ENCODE measurements at regions not wholly inside any gene's neighbourhood (a gene's known extent, or its start where the extent isn't known, plus 50 kb on each side); places are given as distances from the start of the nearest gene placed in this dataset.

- Histone ChIP-seq H3K27me3 (ENCODE audit: insufficient read depth, low read length) (no peaks in the 10 kb centered on the region), H2AFZ (ENCODE audit: low read length, unreplicated experiment) (no peak overlapping the region), H3K4me1 (ENCODE audit: control insufficient read depth, insufficient read depth, low read length, unreplicated experiment) (peaks cover 14% of the 10 kb centered on the region), H3K4me3 (ENCODE audit: low read depth, low read length) (no peak overlapping the region), H3K36me3 (ENCODE audit: insufficient read depth, low read length) (no peaks in the 10 kb centered on the region), H3K27ac (ENCODE audit: low read depth, low read length) (no peak overlapping the region), H3K79me2 (ENCODE audit: control insufficient read depth, insufficient read depth, low read length, unreplicated experiment) (no peaks in the 10 kb centered on the region)
These were observed 508.6 kb upstream of the ADAMTS5 start for GRCh38 chr21:27475363-27475955.

- Histone ChIP-seq H2AFZ (ENCODE audit: low read length, unreplicated experiment) (peak overlapping the region; percentile 15), H3K79me2 (ENCODE audit: control insufficient read depth, insufficient read depth, low read length, unreplicated experiment) (no peaks in the 10 kb centered on the region), H3K36me3 (ENCODE audit: insufficient read depth, low read length) (no peaks in the 10 kb centered on the region), H3K4me1 (ENCODE audit: control insufficient read depth, insufficient read depth, low read length, unreplicated experiment) (no peaks in the 10 kb centered on the region), H3K4me3 (ENCODE audit: low read depth, low read length) (no peak overlapping the region), H3K27me3 (ENCODE audit: insufficient read depth, low read length) (no peaks in the 10 kb centered on the region), H3K27ac (ENCODE audit: low read depth, low read length) (no peak overlapping the region)
These were observed 500.5 kb upstream of the ADAMTS5 start for GRCh38 chr21:27467366-27467765.

GRCh38 chr21:27466140-27466539 is 499.3 kb upstream of the ADAMTS5 start:
- no peaks in the 10 kb centered on the region for H3K36me3 ChIP-seq (ENCODE audit: insufficient read depth, low read length)
- H2AFZ ChIP-seq (ENCODE audit: low read length, unreplicated experiment): peak overlapping the region; percentile 10
- H3K79me2 ChIP-seq (ENCODE audit: control insufficient read depth, insufficient read depth, low read length, unreplicated experiment): no peaks in the 10 kb centered on the region
- no peak overlapping the region for H3K4me3 ChIP-seq (ENCODE audit: low read depth, low read length)
- H3K27ac ChIP-seq (ENCODE audit: low read depth, low read length): no peak overlapping the region
- no peaks in the 10 kb centered on the region for H3K4me1 ChIP-seq (ENCODE audit: control insufficient read depth, insufficient read depth, low read length, unreplicated experiment)
- H3K27me3 ChIP-seq (ENCODE audit: insufficient read depth, low read length): no peaks in the 10 kb centered on the region

GRCh38 chr21:27464648-27465047 is 497.8 kb upstream of the ADAMTS5 start:
- Histone ChIP-seq H2AFZ (ENCODE audit: low read length, unreplicated experiment) (no peak overlapping the region), H3K36me3 (ENCODE audit: insufficient read depth, low read length) (no peaks in the 10 kb centered on the region), H3K4me1 (ENCODE audit: control insufficient read depth, insufficient read depth, low read length, unreplicated experiment) (no peaks in the 10 kb centered on the region), H3K79me2 (ENCODE audit: control insufficient read depth, insufficient read depth, low read length, unreplicated experiment) (no peaks in the 10 kb centered on the region), H3K27me3 (ENCODE audit: insufficient read depth, low read length) (no peaks in the 10 kb centered on the region), H3K27ac (ENCODE audit: low read depth, low read length) (no peak overlapping the region), H3K4me3 (ENCODE audit: low read depth, low read length) (no peak overlapping the region)

GRCh38 chr21:27462726-27463125 is 495.8 kb upstream of the ADAMTS5 start:
- H3K4me1 ChIP-seq (ENCODE audit: control insufficient read depth, insufficient read depth, low read length, unreplicated experiment): no peaks in the 10 kb centered on the region
- H3K36me3 ChIP-seq (ENCODE audit: insufficient read depth, low read length): no peaks in the 10 kb centered on the region
- no peak overlapping the region for H2AFZ ChIP-seq (ENCODE audit: low read length, unreplicated experiment)
- no peak overlapping the region for H3K27ac ChIP-seq (ENCODE audit: low read depth, low read length)
- H3K79me2 ChIP-seq (ENCODE audit: control insufficient read depth, insufficient read depth, low read length, unreplicated experiment): no peaks in the 10 kb centered on the region
- no peaks in the 10 kb centered on the region for H3K27me3 ChIP-seq (ENCODE audit: insufficient read depth, low read length)
- no peak overlapping the region for H3K4me3 ChIP-seq (ENCODE audit: low read depth, low read length)

GRCh38 chr21:27454234-27454633 is 487.3 kb upstream of the ADAMTS5 start:
- no peak overlapping the region for H3K4me3 ChIP-seq (ENCODE audit: low read depth, low read length)
- H3K36me3 ChIP-seq (ENCODE audit: insufficient read depth, low read length): no peaks in the 10 kb centered on the region
- no peaks in the 10 kb centered on the region for H3K79me2 ChIP-seq (ENCODE audit: control insufficient read depth, insufficient read depth, low read length, unreplicated experiment)
- no peaks in the 10 kb centered on the region for H3K4me1 ChIP-seq (ENCODE audit: control insufficient read depth, insufficient read depth, low read length, unreplicated experiment)
- H2AFZ ChIP-seq (ENCODE audit: low read length, unreplicated experiment): no peak overlapping the region
- no peaks in the 10 kb centered on the region for H3K27me3 ChIP-seq (ENCODE audit: insufficient read depth, low read length)
- H3K27ac ChIP-seq (ENCODE audit: low read depth, low read length): no peak overlapping the region

- Histone ChIP-seq H3K79me2 (ENCODE audit: control insufficient read depth, insufficient read depth, low read length, unreplicated experiment) (no peaks in the 10 kb centered on the region), H2AFZ (ENCODE audit: low read length, unreplicated experiment) (no peak overlapping the region), H3K36me3 (ENCODE audit: insufficient read depth, low read length) (no peaks in the 10 kb centered on the region), H3K27me3 (ENCODE audit: insufficient read depth, low read length) (no peaks in the 10 kb centered on the region), H3K4me1 (ENCODE audit: control insufficient read depth, insufficient read depth, low read length, unreplicated experiment) (no peaks in the 10 kb centered on the region), H3K27ac (ENCODE audit: low read depth, low read length) (no peak overlapping the region), H3K4me3 (ENCODE audit: low read depth, low read length) (no peak overlapping the region)
These were observed 484.2 kb upstream of the ADAMTS5 start for GRCh38 chr21:27451116-27451515.

GRCh38 chr21:27450216-27450615 is 483.3 kb upstream of the ADAMTS5 start:
- Histone ChIP-seq H2AFZ (ENCODE audit: low read length, unreplicated experiment) (no peak overlapping the region), H3K4me3 (ENCODE audit: low read depth, low read length) (no peak overlapping the region), H3K27ac (ENCODE audit: low read depth, low read length) (no peak overlapping the region), H3K36me3 (ENCODE audit: insufficient read depth, low read length) (no peaks in the 10 kb centered on the region), H3K27me3 (ENCODE audit: insufficient read depth, low read length) (no peaks in the 10 kb centered on the region), H3K79me2 (ENCODE audit: control insufficient read depth, insufficient read depth, low read length, unreplicated experiment) (no peaks in the 10 kb centered on the region), H3K4me1 (ENCODE audit: control insufficient read depth, insufficient read depth, low read length, unreplicated experiment) (no peaks in the 10 kb centered on the region)

GRCh38 chr21:27448960-27449359 is 482.1 kb upstream of the ADAMTS5 start:
- Histone ChIP-seq H3K4me3 (ENCODE audit: low read depth, low read length) (no peak overlapping the region), H3K36me3 (ENCODE audit: insufficient read depth, low read length) (no peaks in the 10 kb centered on the region), H3K4me1 (ENCODE audit: control insufficient read depth, insufficient read depth, low read length, unreplicated experiment) (no peaks in the 10 kb centered on the region), H3K27ac (ENCODE audit: low read depth, low read length) (no peak overlapping the region), H2AFZ (ENCODE audit: low read length, unreplicated experiment) (no peak overlapping the region), H3K79me2 (ENCODE audit: control insufficient read depth, insufficient read depth, low read length, unreplicated experiment) (no peaks in the 10 kb centered on the region), H3K27me3 (ENCODE audit: insufficient read depth, low read length) (no peaks in the 10 kb centered on the region)

GRCh38 chr21:27447843-27448242 is 481.0 kb upstream of the ADAMTS5 start:
- H3K27me3 ChIP-seq (ENCODE audit: insufficient read depth, low read length): no peaks in the 10 kb centered on the region
- no peak overlapping the region for H3K27ac ChIP-seq (ENCODE audit: low read depth, low read length)
- H3K79me2 ChIP-seq (ENCODE audit: control insufficient read depth, insufficient read depth, low read length, unreplicated experiment): no peaks in the 10 kb centered on the region
- no peak overlapping the region for H2AFZ ChIP-seq (ENCODE audit: low read length, unreplicated experiment)
- H3K4me1 ChIP-seq (ENCODE audit: control insufficient read depth, insufficient read depth, low read length, unreplicated experiment): no peaks in the 10 kb centered on the region
- H3K36me3 ChIP-seq (ENCODE audit: insufficient read depth, low read length): no peaks in the 10 kb centered on the region
- H3K4me3 ChIP-seq (ENCODE audit: low read depth, low read length): no peak overlapping the region

GRCh38 chr21:27429710-27430341 is 462.9 kb upstream of the ADAMTS5 start:
- no peak overlapping the region for H2AFZ ChIP-seq (ENCODE audit: low read length, unreplicated experiment)
- H3K27ac ChIP-seq (ENCODE audit: low read depth, low read length): peak overlapping the region; percentile 31
- H3K27me3 ChIP-seq (ENCODE audit: insufficient read depth, low read length): no peaks in the 10 kb centered on the region
- no peaks in the 10 kb centered on the region for H3K36me3 ChIP-seq (ENCODE audit: insufficient read depth, low read length)
- peaks cover 18% of the 10 kb centered on the region for H3K4me1 ChIP-seq (ENCODE audit: control insufficient read depth, insufficient read depth, low read length, unreplicated experiment)
- no peaks in the 10 kb centered on the region for H3K79me2 ChIP-seq (ENCODE audit: control insufficient read depth, insufficient read depth, low read length, unreplicated experiment)
- no peak overlapping the region for H3K4me3 ChIP-seq (ENCODE audit: low read depth, low read length)
